Parathyroid adenoma (tissue), 2 donors: ENCODE measurements at regions not wholly inside any gene's neighbourhood (a gene's known extent, or its start where the extent isn't known, plus 50 kb on each side); places are given as distances from the start of the nearest gene placed in this dataset.
"Not testable (repeated sequence)": the region's sequence is repeated elsewhere in the genome, so short reads cannot be mapped to it uniquely, and the experiment has no call there.

Experiments
- H2AFZ ChIP-seq: fragments of 300-600 bp; sonication (generic); one replicate; pipeline ENCODE4 v1.7.0; 2017; ENCODE audit warnings: antibody characterized with exemption, mild to moderate bottlenecking
- H3K27ac ChIP-seq: fragments of 300-600 bp; sonication (generic); one replicate; pipeline ENCODE4 v1.7.0; 2017
- H3K27me3 ChIP-seq: fragments of 300-600 bp; sonication (generic); one replicate; pipeline ENCODE4 v1.7.0; 2017; ENCODE audit warnings: low read length; ENCODE audit not compliant: control insufficient read depth, insufficient read depth
- H3K36me3 ChIP-seq: fragments of 300-600 bp; sonication (generic); one replicate; pipeline ENCODE4 v1.7.0; 2017; ENCODE audit warnings: low read length; ENCODE audit not compliant: control insufficient read depth, insufficient read depth
- H3K4me1 ChIP-seq: fragments of 300-600 bp; sonication (generic); one replicate; pipeline ENCODE4 v1.7.0; 2017; ENCODE audit warnings: control low read depth
- H3K4me2 ChIP-seq: fragments of 300-600 bp; sonication (generic); one replicate; pipeline ENCODE4 v1.7.0; 2017; ENCODE audit warnings: low read length
- H3K4me3 ChIP-seq: fragments of 300-600 bp; sonication (generic); one replicate; pipeline ENCODE4 v1.7.0; 2017; ENCODE audit warnings: low read depth, low read length
- H3K79me2 ChIP-seq: fragments of 300-600 bp; sonication (generic); one replicate; pipeline ENCODE4 v1.7.0; 2017; ENCODE audit warnings: control low read depth
- H3K9ac ChIP-seq: fragments of 300-600 bp; sonication (generic); one replicate; pipeline ENCODE4 v1.7.0; 2017; ENCODE audit warnings: mild to moderate bottlenecking
- H3K9me3 ChIP-seq: fragments of 300-600 bp; sonication (generic); one replicate; pipeline ENCODE4 v1.7.0; 2017; ENCODE audit warnings: low read length; ENCODE audit not compliant: control insufficient read depth
- TF ChIP-seq, protein P1 (sequence below): fragments of 300-600 bp; sonication (generic); IDR thresholded peaks from one replicate; pipeline ENCODE4 v1.7.0; 2017; ENCODE audit warnings: antibody characterized with exemption, mild to moderate bottlenecking
- donor health status: primary hyperparathyroidism.

DNA sequence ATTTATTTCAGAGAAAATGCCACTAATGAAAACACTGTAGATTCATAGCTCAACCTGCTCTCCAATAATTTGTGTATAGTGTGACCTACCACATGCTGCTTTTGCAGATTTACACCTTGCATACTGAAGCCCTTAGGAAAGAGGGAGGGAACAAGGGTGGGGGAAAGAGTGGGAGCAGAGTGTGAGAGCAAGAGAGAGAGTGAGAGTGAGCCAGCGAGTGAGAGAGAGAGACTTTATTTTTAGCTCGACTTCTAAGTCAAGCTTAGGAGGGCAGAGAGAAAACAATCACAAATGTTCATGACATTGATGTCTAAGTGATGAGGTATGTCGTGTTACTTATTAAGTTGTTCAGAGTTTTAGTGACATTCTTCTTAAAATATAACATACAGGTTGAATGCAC lies 112.5 kb upstream of the HAND2 start:
- H3K79me2 ChIP-seq = no peaks in the 10 kb centered on the region
- no peak overlapping the region for H3K4me2 ChIP-seq
- H3K9ac ChIP-seq = no peak overlapping the region
- TF ChIP-seq, protein P1, sequence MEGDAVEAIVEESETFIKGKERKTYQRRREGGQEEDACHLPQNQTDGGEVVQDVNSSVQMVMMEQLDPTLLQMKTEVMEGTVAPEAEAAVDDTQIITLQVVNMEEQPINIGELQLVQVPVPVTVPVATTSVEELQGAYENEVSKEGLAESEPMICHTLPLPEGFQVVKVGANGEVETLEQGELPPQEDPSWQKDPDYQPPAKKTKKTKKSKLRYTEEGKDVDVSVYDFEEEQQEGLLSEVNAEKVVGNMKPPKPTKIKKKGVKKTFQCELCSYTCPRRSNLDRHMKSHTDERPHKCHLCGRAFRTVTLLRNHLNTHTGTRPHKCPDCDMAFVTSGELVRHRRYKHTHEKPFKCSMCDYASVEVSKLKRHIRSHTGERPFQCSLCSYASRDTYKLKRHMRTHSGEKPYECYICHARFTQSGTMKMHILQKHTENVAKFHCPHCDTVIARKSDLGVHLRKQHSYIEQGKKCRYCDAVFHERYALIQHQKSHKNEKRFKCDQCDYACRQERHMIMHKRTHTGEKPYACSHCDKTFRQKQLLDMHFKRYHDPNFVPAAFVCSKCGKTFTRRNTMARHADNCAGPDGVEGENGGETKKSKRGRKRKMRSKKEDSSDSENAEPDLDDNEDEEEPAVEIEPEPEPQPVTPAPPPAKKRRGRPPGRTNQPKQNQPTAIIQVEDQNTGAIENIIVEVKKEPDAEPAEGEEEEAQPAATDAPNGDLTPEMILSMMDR = no peak
- H3K4me3 ChIP-seq = no peak overlapping the region
- no peaks in the 10 kb centered on the region for H3K4me1 ChIP-seq
- no peaks in the 10 kb centered on the region for H3K36me3 ChIP-seq
- no peaks in the 10 kb centered on the region for H3K27me3 ChIP-seq
- H3K9me3 ChIP-seq = no peaks in the 10 kb centered on the region
- H3K27ac ChIP-seq = no peak overlapping the region
- no peak overlapping the region for H2AFZ ChIP-seq

DNA sequence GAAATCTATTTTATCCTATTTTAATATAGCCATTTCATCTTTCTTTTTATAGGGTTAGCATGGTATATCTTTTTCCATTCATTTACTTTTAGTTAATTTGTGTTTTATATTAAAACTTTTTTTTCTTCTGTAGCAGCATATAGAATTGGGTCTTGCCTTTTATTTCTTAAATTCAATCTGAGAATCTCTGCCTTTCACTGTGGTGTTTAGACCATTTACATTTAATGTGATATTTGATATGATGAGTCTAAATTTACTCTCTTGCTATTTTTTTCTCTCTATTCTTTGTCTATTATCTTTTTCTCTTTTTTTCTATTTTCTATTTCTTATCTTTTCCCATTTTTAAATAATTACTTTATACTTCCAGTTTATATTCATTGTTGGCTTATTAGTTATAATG lies 105.4 kb upstream of the HAND2 start:
- Histone ChIP-seq H3K4me1 (no peaks in the 10 kb centered on the region), H3K9ac (no peak overlapping the region), H3K9me3 (no peaks in the 10 kb centered on the region), H3K27ac (no peak overlapping the region), H3K4me3 (no peak overlapping the region), H3K4me2 (no peak overlapping the region), H3K27me3 (no peaks in the 10 kb centered on the region), H2AFZ (no peak overlapping the region), H3K79me2 (no peaks in the 10 kb centered on the region), H3K36me3 (no peaks in the 10 kb centered on the region)
- TF ChIP-seq, protein P1 = no peak

DNA sequence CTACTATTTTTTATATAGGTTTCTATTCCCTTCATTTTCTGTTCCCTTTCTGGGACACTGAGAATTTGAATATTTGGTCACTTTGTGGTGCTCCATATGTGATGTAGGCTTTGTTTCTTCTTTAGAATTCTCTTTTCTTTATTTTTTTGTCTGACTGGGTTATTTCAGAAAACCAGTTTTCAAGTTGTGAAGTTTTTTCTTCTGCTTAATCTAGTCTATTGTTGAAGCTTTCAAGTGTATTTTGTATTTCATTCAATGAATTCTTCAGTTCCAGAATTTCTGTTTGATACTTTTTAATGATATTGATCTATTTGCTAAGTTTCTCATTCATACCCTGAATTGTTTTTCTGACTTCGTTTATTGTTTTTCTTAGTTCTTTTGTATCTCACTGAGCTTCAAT lies 96.2 kb upstream of the HAND2 start:
- no peaks in the 10 kb centered on the region for H3K79me2 ChIP-seq
- no peaks in the 10 kb centered on the region for H3K36me3 ChIP-seq
- no peak overlapping the region for H3K4me2 ChIP-seq
- H3K9ac ChIP-seq = no peak overlapping the region
- H3K9me3 ChIP-seq = no peaks in the 10 kb centered on the region
- H3K4me3 ChIP-seq = no peak overlapping the region
- no peak overlapping the region for H2AFZ ChIP-seq
- H3K27ac ChIP-seq = no peak overlapping the region
- no peaks in the 10 kb centered on the region for H3K4me1 ChIP-seq
- no peaks in the 10 kb centered on the region for H3K27me3 ChIP-seq
- TF ChIP-seq, protein P1 = no peak

DNA sequence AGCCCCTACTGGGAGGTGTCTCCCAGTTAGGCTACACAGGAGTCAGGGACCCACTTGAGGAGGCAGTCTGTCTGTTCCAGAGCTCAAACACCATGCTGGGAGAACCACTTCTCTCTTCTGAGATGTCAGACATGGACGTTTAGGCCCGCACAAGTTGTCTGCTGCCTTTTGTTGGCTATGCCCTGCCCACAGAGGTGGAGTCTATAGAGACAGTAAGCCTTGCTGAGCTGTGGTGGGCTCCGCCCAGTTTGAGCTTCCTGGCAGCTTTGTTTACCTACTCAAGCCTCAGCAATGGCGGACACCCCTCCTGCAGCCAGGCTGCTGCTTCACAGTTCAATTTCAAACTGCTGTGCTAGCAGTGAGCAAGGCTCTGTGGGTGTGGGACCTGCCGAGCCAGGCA lies 88.6 kb upstream of the HAND2 start:
- H3K27me3 ChIP-seq, H3K4me1 ChIP-seq, H3K9ac ChIP-seq, H3K9me3 ChIP-seq, H2AFZ ChIP-seq, H3K4me3 ChIP-seq, H3K27ac ChIP-seq, H3K4me2 ChIP-seq, H3K36me3 ChIP-seq, H3K79me2 ChIP-seq: not testable (repeated sequence)

DNA sequence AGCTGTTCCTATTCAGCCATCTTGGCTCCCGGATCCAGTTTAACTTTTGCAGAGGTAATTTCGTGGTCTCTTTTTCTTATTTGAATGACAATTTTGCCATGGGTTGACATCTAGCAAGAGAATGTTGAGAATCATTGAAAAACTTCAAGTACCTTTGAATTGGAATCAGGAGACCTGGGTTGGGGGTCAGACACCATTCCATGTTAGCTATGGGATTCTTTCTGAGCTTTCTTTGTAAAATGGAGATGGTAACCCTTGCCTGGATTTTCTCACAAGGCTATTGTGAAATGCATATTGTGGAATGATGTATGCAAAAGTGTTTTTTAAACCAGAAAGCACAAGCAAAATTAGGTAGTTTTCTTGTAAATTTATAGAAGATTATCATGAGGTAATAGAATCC lies 79.1 kb upstream of the HAND2 start:
- no peak overlapping the region for H3K4me3 ChIP-seq
- no peak overlapping the region for H3K4me2 ChIP-seq
- H3K9me3 ChIP-seq = no peaks in the 10 kb centered on the region
- no peaks in the 10 kb centered on the region for H3K4me1 ChIP-seq
- TF ChIP-seq, protein P1 = no peak
- no peaks in the 10 kb centered on the region for H3K79me2 ChIP-seq
- H3K27ac ChIP-seq = no peak overlapping the region
- H3K9ac ChIP-seq = no peak overlapping the region
- no peak overlapping the region for H2AFZ ChIP-seq
- no peaks in the 10 kb centered on the region for H3K36me3 ChIP-seq
- no peaks in the 10 kb centered on the region for H3K27me3 ChIP-seq

DNA sequence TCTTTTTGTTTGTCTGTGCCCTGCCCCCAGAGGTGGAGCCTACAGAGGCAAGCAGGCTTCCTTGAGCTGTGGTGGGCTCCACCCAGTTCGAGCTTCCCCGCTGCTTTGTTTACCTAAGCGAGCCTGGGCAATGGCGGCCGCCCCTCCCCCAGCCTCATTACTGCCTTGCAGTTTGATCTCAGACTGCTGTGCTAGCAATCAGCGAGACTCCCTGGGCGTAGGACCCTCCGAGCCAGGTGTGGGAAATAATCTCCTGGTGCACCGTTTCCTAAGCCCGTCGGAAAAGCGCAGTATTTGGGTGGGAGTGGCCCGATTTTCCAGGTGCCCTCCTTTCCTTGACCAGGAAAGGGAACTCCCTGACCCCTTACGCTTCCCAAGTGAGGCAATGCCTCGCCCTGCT lies 78.6 kb upstream of the HAND2 start:
- H3K9me3 ChIP-seq, H3K4me3 ChIP-seq: not testable (repeated sequence)

More for the DNA sequence above, 78.6 kb upstream of the HAND2 start:
- H3K36me3 ChIP-seq, H2AFZ ChIP-seq, H3K4me2 ChIP-seq, H3K27me3 ChIP-seq, H3K79me2 ChIP-seq, H3K27ac ChIP-seq, H3K4me1 ChIP-seq, H3K9ac ChIP-seq: not testable (repeated sequence)
